Smooth muscle cell (in vitro differentiated cells): ENCODE measurements at regions not wholly inside any gene's neighbourhood (a gene's known extent, or its start where the extent isn't known, plus 50 kb on each side); places are given as distances from the start of the nearest gene placed in this dataset.

Experiments
- DNase-seq: peaks from one replicate; lab custom pipeline; 2025; ENCODE audit not compliant: unreplicated experiment; lab: John Stamatoyannopoulos, UW
- H2AFZ ChIP-seq: fragments of 200-600 bp; sonication (generic); 2 replicates; pipeline ENCODE4 v1.6.0; 2016; ENCODE audit warnings: antibody characterized with exemption, low read depth, mild to moderate bottlenecking
- H3F3A ChIP-seq: fragments of 200-600 bp; sonication (generic); 2 replicates; pipeline ENCODE4 v1.6.0; 2017; ENCODE audit warnings: antibody characterized with exemption, low read depth
- H3K27ac ChIP-seq: fragments of 200-600 bp; sonication (generic); 2 replicates; pipeline ENCODE4 v1.5.1; 2016; ENCODE audit warnings: low read depth, mild to moderate bottlenecking
- H3K27me3 ChIP-seq: fragments of 200-600 bp; sonication (generic); 2 replicates; pipeline ENCODE4 v1.6.1; 2016; ENCODE audit warnings: low read depth, mild to moderate bottlenecking
- H3K36me3 ChIP-seq: fragments of 200-600 bp; sonication (generic); 2 replicates; pipeline ENCODE4 v1.5.1; 2016; ENCODE audit warnings: low read depth
- H3K4me1 ChIP-seq: fragments of 200-600 bp; sonication (generic); 2 replicates; pipeline ENCODE4 v1.5.1; 2016; ENCODE audit warnings: low read depth
- H3K4me2 ChIP-seq: fragments of 200-600 bp; sonication (generic); 2 replicates; pipeline ENCODE4 v1.6.0; 2016; ENCODE audit warnings: mild to moderate bottlenecking
- H3K4me3 ChIP-seq: fragments of 200-600 bp; sonication (generic); 2 replicates; pipeline ENCODE4 v1.5.1; 2016; ENCODE audit warnings: mild to moderate bottlenecking
- H3K79me2 ChIP-seq: fragments of 200-600 bp; sonication (generic); 2 replicates; pipeline ENCODE4 v1.6.0; 2016; ENCODE audit warnings: low read depth, mild to moderate bottlenecking
- H3K9ac ChIP-seq: fragments of 200-600 bp; sonication (generic); 2 replicates; pipeline ENCODE4 v1.6.0; 2016; ENCODE audit warnings: low read depth
- H3K9me3 ChIP-seq: fragments of 200-600 bp; sonication (generic); replicated peaks from 2 replicates; pipeline ENCODE4 v1.5.1; 2016; ENCODE audit warnings: low read depth
- H4K20me1 ChIP-seq: fragments of 200-600 bp; sonication (generic); 2 replicates; pipeline ENCODE4 v1.6.0; 2016; ENCODE audit warnings: low read depth
- CTCF ChIP-seq: fragments of 200-600 bp; sonication (generic); IDR thresholded peaks from 2 replicates; pipeline ENCODE4 v1.5.1; 2017; ENCODE audit warnings: borderline replicate concordance, mild to moderate bottlenecking, antibody characterized with exemption; ENCODE audit not compliant: insufficient read depth, poor library complexity, severe bottlenecking
- WGBS: methylation state at CpG from one replicate; pipeline ENCODE4 v1.1.7; 2016; ENCODE audit warnings: low lambda C conversion rate; 5-methylcytosine and 5-hydroxymethylcytosine counted together

DNA sequence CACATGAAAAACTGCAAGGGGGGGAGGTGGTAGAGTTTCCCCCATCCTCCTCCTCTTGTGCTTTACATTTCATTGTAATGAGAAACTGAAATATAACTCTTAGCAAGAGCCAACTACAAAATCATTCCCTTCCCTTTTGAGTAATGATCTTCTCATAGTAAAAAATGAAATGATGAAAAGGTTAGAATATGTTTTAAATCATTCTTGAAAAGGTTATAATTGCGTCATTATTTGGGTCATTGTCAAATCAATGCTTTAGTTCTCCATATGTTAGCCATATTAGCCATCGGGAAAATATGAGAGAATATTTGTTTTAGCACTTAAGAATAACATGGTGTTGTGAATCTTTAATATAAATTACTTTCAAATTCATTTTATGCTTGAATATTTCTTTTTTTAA lies 1185.0 kb upstream of the CDH18 start:
- Histone ChIP-seq H3K79me2 (no peaks in the 10 kb centered on the region), H3K9ac (no peak overlapping the region), H3K9me3 (no peaks in the 10 kb centered on the region), H3K27ac (no peak overlapping the region), H4K20me1 (no peaks in the 10 kb centered on the region), H3K4me1 (no peaks in the 10 kb centered on the region), H3K36me3 (no peaks in the 10 kb centered on the region), H3K27me3 (no peaks in the 10 kb centered on the region), H3K4me3 (no peak overlapping the region), H2AFZ (no peak overlapping the region), H3F3A (no peaks in the 10 kb centered on the region), H3K4me2 (no peak overlapping the region)
- DNase-seq, result no peak
- WGBS, result 92% methylated on average over 2 of the region's 2 CpGs
- no peak for TF ChIP-seq CTCF

GRCh38 chr5:21171038-21171437 lies 1183.0 kb upstream of the CDH18 start:
- no peaks in the 10 kb centered on the region for H3K79me2 ChIP-seq
- H3K27ac ChIP-seq, result no peak overlapping the region
- no peak overlapping the region for H3K4me2 ChIP-seq
- no peak overlapping the region for H3K9ac ChIP-seq
- TF ChIP-seq CTCF, result no peak
- no peaks in the 10 kb centered on the region for H4K20me1 ChIP-seq
- no peaks in the 10 kb centered on the region for H3F3A ChIP-seq
- no peaks in the 10 kb centered on the region for H3K27me3 ChIP-seq
- no peak for DNase-seq
- H3K4me3 ChIP-seq, result no peak overlapping the region
- H3K9me3 ChIP-seq, result no peaks in the 10 kb centered on the region
- no peak overlapping the region for H2AFZ ChIP-seq
- H3K4me1 ChIP-seq, result no peaks in the 10 kb centered on the region
- H3K36me3 ChIP-seq, result no peaks in the 10 kb centered on the region

- H3K4me3 ChIP-seq, result no peak overlapping the region
- no peak overlapping the region for H2AFZ ChIP-seq
- H3K4me2 ChIP-seq, result no peak overlapping the region
- no peak overlapping the region for H3K27ac ChIP-seq
- H4K20me1 ChIP-seq, result no peaks in the 10 kb centered on the region
- no peak for TF ChIP-seq CTCF
- no peaks in the 10 kb centered on the region for H3K36me3 ChIP-seq
- no peak overlapping the region for H3K9ac ChIP-seq
- 100% methylated on average over 2 of the region's 2 CpGs for WGBS
- no peaks in the 10 kb centered on the region for H3F3A ChIP-seq
- no peaks in the 10 kb centered on the region for H3K4me1 ChIP-seq
- no peaks in the 10 kb centered on the region for H3K27me3 ChIP-seq
- DNase-seq, result no peak
- H3K9me3 ChIP-seq, result no peaks in the 10 kb centered on the region
- H3K79me2 ChIP-seq, result no peaks in the 10 kb centered on the region
Measured at GRCh38 chr5:21168557-21168956, 1180.6 kb upstream of the CDH18 start.

DNA sequence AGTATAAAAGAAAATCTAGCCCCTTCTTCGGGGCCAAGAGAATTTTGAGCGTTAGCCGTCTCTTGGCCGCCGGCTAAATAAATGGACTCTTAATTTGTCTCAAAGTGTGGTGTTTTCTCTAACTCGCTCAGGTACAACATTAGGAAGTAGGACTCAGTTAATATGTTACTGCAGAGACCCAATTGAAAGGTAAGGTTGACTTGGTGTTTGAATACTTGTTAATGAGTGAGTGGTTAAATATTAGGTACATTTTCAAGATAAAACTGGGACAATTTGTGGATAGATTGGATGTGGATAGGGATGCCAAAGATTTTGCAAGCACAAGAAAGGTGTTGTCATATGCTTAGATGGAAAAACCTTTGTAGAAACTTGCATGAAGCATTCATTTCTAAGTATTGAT lies 1177.3 kb upstream of the CDH18 start:
- no peaks in the 10 kb centered on the region for H3K4me1 ChIP-seq
- 87% methylated on average over 6 of the region's 6 CpGs for WGBS
- no peaks in the 10 kb centered on the region for H3K27me3 ChIP-seq
- H3K9me3 ChIP-seq, result no peaks in the 10 kb centered on the region
- no peaks in the 10 kb centered on the region for H3K79me2 ChIP-seq
- H3K4me2 ChIP-seq, result no peak overlapping the region
- no peak for TF ChIP-seq CTCF
- H3K9ac ChIP-seq, result no peak overlapping the region
- no peaks in the 10 kb centered on the region for H4K20me1 ChIP-seq
- H3F3A ChIP-seq, result no peaks in the 10 kb centered on the region
- no peak overlapping the region for H3K27ac ChIP-seq
- DNase-seq, result no peak
- no peak overlapping the region for H3K4me3 ChIP-seq
- H3K36me3 ChIP-seq, result no peaks in the 10 kb centered on the region
- H2AFZ ChIP-seq, result no peak overlapping the region
